HG03175 (cell line): ENCODE measurements at regions not wholly inside any gene's neighbourhood (a gene's known extent, or its start where the extent isn't known, plus 50 kb on each side); places are given as distances from the start of the nearest gene placed in this dataset.

Experiments
- ATAC-seq: cut with Tn5 transposase; IDR thresholded peaks from one replicate; pipeline ENCODE4 v1.9.1; 2021; ENCODE audit warnings: mild to moderate bottlenecking, moderate library complexity; ENCODE audit not compliant: unreplicated experiment

GRCh38 chr1:94326329-94326728 lies 88.9 kb upstream of the ARHGAP29 start:
- no peak for ATAC-seq

DNA sequence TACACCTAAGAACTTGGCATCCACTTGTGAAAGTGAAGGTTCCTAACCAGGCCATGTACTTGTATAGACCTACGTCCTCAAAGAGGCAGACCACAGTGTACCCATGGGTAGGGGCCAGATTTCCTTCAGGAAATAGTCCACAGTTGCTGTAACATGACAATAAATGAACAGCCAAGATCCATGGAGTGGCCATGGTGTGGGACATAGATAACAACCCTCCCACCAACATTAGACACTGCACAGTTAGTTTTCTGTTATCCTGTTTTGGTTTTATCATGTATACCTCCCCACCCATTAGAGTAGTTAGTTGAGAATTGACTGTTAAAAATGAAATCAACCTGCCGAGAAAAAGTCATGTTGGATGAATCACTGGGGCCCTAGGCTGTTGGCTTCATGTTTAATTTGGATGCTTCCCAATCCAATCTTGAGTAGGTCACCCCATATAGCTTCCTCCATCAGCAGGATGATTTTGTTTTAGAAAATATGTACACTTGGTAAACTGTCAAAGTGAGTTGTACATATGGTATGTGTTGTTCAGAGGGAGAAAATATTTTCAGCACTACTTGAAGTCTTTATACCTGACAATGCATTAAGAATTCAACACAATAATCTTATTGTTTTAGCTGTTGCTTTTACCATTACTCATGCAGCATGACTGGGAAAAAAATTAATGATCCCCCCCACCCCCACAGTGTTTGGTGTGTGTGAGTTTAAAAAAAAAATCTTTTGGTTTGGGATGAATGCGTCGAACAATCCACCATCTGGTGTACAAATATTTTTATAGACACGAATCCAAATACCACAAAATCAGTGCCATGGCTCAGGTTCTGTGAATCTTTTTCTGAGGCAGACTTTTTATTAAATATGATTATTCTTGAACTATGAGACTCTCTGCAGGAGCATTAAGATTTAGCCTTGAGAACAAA lies 88.3 kb upstream of the ARHGAP29 start:
- no peak for ATAC-seq

GRCh38 chr1:94324178-94324544 lies 86.8 kb upstream of the ARHGAP29 start:
- ATAC-seq, result no peak

DNA sequence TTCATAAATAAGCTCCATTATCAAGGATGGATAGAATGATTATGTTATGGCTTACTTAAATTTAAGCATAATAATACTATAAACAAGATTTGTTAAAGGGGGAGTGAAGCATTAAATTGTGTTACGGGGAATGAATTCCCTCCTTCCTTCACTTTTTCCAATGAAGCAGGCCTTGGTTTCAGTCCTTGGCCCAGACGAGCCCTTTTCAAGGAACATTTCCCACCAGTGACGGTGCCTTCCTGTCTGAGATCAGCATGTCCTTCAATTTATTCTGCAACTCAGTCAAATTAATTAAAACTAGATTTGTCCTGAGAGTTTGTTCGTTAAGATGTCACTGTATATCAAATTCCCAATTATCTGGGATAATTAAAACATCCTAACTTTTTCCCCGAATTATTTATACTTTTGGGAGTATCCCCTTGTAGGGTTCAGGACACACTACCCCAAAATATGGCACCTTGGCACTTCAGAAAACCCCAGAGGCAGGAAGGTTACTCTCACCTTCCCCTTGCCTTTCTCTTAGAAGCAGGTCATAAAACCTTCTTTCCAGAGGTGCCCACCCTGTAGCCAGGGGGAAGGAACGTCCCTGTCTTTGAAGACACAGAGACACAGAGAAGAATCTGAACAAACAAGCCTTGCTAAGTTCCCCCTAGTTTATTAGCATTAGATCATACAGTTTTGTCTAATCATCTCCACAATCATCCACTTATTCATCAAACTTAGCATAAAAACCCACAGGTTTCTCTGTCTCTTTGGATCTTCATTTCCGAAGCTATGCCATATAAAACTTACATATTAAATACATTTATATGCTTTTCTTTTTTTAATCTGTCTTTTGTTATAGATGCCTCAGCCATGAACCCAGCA lies 86.2 kb upstream of the ARHGAP29 start:
- no peak for ATAC-seq

DNA sequence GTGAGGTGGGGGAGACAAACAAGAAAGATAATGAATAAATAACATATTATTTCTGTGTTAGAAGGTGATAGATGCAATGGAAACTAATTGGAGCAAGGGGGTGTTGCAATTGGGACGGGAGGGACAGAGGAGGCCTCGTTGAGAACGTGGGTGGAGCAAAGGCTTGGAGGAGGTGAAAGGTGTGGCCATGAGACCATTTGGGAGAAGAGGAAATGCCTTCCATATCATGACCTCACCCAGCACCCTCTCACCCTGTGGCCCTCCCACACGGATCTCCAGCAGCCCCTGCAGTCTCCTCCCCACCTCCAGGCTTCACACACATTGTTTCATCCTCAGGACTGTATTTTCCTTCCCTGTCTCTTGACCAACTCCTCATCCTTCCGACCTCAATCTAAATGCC lies 85.3 kb upstream of the ARHGAP29 start:
- no peak for ATAC-seq

DNA sequence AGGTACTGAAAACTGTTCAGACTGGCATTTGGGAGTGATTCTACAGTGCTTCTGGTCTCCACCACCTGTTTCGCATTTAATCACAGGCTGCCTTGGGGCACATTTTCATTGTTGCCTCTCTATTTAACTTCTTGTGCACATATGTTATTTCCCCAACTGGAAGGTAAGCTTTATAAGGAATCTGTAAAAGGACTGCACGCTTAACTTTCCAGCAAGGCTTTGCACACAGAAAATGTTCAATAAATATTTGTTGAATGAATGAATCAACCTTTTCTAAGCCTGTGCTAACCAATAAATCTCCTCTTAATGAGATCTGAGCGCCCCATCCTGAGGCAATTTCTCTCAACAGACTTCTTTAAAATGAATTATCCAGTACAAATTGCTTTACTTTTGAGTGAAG lies 84.3 kb upstream of the ARHGAP29 start:
- ATAC-seq, result no peak

DNA sequence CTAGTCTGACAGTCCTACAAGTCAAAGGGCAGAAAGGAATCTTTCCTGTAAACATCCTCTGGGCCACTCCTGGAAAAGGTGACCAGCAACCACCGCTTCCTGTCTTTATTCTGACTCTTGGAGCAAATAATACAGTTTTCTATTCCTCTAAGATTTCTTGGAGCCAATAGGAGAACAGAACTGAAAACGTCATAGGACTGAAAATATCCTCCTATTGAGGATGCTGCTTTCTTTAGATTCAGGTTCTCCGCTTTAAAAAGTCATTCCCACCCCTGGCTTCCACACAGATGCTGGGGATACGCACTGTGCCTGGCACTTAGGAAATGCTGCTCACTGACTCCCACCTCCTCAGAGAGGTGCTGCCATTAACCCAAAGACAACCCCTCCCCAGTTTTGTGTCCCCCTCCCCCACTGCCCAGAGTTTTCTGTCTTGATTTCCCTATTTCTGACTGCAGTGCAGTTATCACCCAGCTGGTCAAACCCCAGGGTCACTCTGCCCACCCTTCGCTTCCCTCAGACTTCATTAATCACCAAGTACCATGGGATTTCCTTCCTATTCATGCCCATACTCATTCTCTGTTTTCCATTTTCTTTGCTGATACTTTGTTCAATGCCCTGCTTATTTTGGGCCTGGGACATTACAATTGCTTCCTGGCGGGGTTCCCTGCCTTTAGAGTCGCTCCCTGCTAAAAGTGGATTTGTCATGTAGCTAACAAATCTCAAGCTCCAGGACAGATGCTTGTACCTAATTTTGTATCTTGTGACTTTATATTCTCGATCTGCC lies 82.1 kb upstream of the ARHGAP29 start:
- no peak for ATAC-seq

GRCh38 chr1:94318505-94319030 lies 81.2 kb upstream of the ARHGAP29 start:
- ATAC-seq, result no peak

- no peak for ATAC-seq
Measured at GRCh38 chr1:94317790-94318188, 80.4 kb upstream of the ARHGAP29 start.

GRCh38 chr1:94316836-94317789 lies 79.7 kb upstream of the ARHGAP29 start:
- no peak for ATAC-seq

DNA sequence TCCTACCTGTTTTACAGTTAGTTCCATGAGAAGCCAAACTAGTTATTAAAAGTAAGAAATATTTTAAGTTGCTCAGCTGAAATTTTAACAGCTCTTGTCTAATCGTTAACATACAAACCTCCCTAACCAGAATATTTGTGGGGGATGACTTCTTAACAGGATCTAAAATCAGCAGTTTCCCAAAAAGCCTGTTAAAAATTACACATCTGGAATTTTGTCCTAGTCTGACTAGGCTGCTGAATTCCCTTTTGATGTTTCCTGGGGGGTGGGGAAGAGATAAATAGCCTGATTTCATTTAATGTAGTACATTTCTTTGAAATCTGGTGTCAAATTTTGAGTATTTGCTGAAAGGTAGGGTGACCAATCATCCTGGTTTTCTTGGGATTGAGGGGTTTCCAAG lies 78.8 kb upstream of the ARHGAP29 start:
- ATAC-seq, result no peak

DNA sequence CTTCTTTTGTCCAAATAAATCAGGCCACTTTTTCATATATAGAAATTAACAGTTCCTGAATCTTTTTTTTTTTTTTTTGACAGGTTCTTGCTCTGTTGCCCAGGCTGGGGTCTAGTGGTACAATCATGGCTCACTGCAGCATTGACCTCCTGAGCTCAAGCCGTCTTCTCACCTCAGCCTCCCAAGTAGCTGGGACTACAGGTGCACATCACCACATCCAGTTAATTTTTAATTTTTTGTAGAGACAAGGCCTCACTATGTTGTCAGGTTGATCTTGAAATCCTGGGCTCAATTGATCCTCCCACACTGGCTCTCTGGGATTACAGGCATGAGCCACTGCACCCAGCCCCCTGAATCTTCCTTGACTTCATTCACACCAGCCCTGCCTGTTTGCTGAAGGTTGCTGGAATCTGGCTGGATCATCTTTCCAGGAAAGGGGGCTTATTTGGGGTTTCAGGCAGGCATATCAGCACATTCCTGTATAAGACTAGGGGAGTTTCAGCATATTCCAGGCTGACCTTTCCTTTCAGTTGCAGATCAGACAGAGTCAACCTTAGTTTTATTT lies 78.2 kb upstream of the ARHGAP29 start:
- ATAC-seq, result no peak

- no peak for ATAC-seq
Measured at GRCh38 chr1:94314222-94314858, 77.0 kb upstream of the ARHGAP29 start.

- no peak for ATAC-seq
Measured at GRCh38 chr1:94310570-94311270, 73.3 kb upstream of the ARHGAP29 start.

- ATAC-seq, result no peak
Measured at GRCh38 chr1:94309829-94310569, 72.6 kb upstream of the ARHGAP29 start.

- no peak for ATAC-seq
Measured at GRCh38 chr1:94309216-94309615, 71.8 kb upstream of the ARHGAP29 start.

GRCh38 chr1:94306521-94306920 lies 69.1 kb upstream of the ARHGAP29 start:
- ATAC-seq, result no peak

GRCh38 chr1:94305704-94306103 lies 68.3 kb upstream of the ARHGAP29 start:
- ATAC-seq, result no peak
